ENCODE measurements at regions not wholly inside any gene's neighbourhood (a gene's known extent, or its start where the extent isn't known, plus 50 kb on each side); places are given as distances from the start of the nearest gene placed in this dataset.

DNA sequence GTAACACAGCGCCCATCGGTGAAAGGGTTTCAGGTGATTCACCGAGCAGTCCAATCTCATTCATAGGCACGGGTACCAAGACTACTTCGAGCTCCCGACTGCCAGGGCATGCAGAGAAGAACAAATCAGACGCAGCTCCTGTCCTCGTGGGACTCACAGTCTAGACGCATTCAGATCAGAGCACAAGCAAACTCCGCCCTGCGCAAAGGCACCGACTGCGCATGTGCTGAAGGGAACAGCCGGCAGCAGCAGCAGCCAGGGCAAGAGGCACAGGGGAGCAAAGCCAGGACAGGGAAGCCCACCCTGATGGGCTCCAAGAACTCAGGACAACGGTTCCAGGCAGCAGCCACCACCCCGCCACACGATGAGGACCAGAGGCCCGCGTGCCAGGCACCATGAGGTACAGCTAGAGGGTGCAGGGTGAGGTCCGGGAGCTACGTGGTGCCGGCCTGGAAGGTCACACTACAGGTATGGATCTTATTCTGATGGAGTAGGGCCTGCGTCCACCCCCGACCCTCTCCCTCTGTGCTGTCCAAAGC lies 315.7 kb downstream of the FOXL1 start:
- no peak for DNase-seq

DNA sequence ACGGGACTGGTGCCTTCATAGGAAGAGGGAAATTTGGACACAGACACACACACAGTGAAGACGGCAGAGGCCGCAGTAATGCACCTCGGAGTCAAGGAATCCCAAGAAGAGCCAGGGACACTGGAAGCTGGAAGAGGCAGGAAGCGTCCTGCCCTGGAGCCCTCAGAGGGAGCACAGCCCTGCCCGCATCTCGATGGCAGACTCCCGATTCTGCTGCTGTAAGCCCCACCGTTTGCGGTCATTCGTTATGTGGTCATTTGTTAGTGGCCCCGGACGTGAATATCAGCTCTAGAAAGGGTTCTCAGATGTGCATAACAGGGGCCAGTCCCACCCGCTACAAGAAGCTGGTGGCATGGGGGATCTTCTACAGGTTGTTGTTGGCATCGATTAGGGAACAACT lies 316.6 kb downstream of the FOXL1 start:
- no peak for DNase-seq

DNA sequence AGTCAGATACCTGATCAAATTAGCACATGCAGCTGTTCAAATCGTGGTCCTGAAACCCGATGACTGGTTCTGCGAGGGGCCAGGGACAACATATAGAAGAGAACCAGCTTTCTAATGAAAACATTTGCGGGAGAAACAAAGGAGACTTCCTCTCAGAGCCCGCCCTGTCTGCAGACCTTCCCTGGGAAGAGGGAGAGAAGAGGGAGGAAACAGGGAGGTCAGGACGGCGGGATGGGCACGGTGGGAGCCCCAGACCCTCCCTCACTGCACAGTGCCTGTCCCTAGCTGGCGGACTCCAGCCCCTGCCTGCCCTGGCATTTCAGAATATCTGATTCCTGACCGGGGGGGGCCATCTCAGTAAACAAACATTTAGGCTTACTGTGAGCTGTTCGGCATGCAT lies 317.3 kb downstream of the FOXL1 start:
- no peak for DNase-seq

DNA sequence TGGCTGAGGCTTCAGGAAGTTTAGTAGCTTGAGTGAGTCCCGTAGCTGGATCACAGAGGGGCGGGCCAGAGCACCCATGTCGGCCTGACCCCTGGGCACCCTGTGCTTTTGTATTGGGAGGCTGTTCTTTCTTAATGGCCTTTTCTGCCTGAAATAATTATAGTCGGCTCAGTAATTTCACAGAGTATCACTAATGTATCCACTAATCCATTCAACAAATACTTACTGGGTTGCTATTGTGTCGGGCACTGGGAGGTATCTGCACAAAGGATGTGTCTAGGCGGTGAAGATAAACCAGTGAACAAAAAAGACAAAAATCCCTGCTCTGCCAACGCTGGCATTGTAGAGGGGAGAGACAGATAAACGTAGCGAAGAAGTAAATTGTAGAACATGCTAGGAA lies 318.6 kb downstream of the FOXL1 start:
- no peak for DNase-seq

DNA sequence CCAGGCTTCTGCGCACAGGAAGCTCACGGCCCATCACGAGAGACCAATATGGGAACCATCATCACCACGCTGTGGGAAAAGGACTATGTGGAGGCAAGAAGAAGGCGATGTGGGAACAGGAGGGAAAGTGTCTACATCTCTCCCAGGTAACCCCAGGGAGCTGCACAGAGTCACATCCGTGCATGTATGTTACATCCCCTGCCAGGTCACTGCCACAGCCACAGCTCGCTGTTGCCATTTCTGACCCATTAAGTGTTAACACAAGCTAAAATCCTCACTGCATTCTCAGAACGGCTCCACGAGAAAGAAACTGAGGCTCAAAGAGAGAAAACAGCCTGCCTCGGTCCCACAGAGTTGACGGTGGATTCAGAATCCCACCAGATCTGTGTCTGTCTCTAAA lies 319.1 kb downstream of the FOXL1 start:
- no peak for DNase-seq

DNA sequence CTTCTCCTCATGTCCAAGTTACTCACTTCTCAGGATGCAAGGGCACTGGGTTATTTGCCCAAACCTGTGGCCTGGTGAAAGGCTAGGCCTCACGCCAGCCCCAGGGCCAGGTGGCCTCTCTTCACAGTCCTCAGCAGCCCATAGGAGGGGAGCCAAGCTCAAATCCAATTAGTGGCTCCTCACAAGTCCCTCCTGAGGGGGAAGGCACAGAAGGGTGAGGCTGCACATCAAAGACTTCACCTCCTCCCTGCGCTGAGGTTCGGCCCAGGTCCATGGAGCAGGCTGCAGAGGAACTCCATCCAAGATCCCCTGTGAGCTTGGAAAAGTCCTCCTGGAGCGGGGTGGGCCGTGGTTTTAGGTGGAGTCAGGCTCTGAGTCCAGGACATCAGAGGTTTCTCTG lies 320.0 kb downstream of the FOXL1 start:
- DNase-seq: no peak

DNA sequence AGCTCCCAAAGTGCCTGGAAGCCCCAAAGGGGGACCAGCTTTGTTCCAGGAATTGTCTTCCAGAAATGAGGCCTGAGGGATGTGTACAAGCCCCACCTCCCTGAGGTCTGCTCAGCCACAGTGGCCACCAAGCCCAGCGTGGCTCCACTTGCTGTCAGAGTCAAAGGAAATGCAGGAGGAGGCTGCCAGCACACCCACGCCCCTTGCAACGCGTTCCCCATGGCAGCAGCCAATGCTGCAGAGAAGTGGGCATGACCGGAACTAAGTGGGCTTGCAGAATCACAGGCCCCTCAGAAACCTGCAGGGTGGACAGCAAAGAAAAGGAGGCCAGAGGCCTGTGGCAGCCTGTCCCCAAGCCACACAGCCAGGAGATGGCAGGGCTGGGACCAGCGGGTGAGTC lies 320.8 kb downstream of the FOXL1 start:
- no peak for DNase-seq

DNA sequence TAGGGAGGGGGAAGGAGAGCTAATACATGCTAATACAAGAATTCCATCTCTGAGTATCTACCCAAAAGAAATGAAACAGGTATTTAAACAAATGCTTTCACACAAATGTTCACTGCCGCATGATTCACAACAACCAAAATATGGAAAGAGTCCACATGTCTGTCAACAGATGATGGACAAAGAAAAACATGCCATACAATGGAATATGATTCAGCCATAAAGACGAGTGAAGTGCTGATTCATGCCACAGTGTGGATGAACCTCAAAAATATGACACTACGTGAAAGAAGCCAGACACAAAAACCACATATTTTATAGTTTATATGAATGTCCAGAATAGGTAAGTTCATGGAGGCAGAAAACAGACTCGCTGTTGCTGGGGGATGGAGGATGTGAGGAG lies 321.4 kb downstream of the FOXL1 start:
- DNase-seq: peak; percentile 8

DNA sequence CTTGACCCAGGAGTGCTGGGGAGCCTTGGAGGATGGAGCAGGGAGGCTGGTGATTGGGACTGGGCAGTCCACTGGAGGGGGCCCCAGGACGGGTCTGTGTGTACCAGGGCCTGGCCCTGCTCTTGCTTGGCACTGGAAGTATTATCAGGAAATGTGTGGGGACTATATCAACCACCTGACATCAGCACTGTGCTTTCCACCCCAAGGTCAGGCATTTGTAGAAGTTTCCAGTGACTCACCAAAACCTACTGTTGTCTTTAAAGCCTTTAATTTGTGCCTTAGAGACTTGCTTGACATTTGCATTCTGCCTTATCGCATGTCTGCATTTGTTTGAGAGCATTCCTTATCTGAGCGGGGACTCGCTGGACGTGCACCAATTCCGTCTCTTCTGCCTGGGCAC lies 323.1 kb downstream of the FOXL1 start:
- peak; percentile 34 for DNase-seq

DNA sequence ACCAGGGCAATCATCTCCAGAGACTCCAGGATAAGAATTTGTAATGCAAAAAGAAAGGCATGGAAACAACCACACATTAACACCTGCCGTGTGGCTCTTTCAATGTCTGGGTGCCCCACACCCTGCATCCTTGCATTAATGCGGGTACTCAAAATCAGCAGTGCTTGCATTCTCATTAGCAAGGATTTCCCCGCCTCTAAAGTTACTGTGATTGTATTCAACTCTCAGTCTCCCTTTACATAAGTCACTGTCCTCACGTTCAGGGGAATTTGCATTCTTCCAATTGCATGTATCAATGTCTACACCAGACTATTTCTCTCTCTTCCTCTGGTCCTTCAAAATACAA lies 324.3 kb downstream of the FOXL1 start:
- no peak for DNase-seq

DNA sequence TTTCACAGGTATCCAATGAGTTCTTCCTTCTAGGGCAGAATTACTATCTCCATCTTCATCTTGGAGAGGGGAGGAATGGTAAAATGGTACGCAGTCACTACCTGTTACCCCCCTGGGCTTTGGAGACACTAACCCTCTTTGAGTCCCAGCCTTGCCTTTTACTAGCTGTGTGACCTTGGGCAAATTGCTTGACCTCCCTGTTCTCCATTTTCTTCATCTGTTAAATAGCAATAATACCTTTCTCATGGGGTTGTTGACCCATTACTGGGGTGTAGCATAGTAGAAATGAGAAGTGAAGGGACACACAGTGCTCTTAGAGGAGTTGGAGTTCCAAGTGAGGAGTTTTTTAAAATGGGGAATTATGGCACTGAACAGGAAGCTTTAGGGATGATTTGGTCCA lies 324.7 kb downstream of the FOXL1 start:
- no peak for DNase-seq

DNA sequence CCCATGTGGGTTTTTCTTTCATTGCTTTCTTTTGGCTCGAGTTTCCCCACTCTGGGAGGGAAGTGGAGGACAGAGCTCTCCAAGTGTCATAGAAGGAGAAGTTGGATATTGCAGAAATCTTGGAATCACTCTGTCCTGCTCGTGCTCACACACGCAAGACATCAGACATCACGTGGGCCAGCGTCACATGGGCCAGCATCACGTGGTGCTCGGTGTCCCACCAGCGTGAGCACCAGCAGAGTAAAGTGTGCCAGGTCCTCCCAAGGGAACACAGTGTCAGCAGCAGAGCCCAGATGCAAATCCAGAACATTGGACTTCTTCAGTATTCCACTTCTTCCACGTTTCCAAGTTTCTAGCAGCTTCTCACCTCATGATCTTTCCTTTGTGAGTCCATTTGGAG lies 327.0 kb downstream of the FOXL1 start:
- no peak for DNase-seq

DNA sequence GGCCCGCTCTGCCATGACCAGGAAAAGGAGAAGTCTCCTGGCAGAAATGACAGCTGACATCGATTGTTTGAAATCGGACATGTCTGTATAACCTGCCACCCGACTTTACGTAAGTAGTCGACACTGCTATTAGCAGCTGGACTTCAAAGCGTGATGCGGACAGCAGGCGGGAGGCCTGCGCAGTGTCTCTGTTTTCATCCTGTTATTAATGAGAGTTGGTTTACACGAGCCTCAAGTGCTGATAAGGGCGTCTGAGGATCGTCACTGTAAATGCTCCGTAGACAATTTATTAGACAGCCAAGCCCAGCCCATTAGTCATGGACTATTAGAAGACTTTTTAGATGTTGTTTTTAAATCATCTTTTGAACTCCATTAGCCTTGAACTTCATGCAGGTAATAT lies 328.3 kb downstream of the FOXL1 start:
- DNase-seq: no peak

DNA sequence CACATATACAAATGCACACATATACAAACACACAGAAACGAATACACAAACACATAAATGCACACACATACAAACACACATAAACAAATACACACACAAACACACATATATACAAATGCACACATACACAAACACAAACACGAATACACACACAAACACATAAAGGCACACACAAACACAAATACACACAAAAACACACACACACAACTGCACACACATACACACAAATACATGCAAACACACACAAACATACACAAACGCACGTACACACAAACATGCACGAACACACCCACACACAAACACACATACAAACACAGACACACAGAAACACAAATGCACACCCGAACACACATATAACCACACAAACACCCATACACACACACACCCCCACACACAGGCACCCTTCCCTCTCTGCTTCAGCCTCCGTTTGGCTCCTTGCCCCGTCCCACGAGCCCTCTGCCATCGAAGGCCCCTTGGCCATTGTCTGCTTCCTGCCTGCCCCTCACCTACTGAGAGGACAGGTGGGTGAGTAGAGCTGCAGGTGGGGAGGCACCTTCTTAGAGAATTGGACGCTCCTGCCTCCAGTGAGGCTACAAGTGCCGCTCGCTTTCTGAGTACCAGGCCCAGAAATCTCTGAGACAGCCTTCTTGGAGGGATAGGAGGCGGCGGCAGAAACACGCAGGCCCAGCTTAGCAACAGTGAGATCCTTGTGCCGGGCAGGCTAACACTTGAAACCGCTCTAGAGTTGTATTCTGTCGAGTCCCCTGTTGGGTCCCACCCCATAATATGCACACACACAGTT lies 331.2 kb downstream of the FOXL1 start:
- no peak for DNase-seq

DNA sequence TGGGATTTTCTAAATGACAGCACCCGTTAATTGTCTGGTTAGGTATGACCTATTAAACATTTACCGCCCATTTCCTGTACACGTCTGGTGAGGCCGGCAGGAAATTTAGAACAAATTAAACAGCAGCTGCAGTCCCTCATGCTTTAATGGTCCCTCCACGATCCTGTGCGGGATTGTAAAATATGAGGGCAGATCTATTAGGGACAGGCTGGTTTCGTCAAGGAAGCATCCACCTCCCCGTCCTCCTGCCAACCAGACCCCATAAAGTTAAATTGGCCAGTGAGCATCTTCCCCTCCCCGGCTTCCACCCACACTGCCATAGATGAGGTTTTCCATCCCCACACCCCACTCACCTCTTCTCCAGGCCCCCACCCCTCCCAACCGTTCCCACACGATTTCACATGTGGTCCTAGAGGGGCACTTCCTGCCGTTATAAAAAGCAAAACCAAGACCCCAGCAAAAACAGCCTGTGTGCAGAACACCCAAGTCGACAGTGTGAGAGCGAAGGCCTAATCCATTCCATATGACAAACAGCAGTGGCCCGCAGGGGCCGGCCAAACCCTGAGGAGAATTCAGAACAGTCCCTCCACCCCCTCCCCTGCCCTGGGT lies 331.9 kb downstream of the FOXL1 start:
- no peak for DNase-seq

DNA sequence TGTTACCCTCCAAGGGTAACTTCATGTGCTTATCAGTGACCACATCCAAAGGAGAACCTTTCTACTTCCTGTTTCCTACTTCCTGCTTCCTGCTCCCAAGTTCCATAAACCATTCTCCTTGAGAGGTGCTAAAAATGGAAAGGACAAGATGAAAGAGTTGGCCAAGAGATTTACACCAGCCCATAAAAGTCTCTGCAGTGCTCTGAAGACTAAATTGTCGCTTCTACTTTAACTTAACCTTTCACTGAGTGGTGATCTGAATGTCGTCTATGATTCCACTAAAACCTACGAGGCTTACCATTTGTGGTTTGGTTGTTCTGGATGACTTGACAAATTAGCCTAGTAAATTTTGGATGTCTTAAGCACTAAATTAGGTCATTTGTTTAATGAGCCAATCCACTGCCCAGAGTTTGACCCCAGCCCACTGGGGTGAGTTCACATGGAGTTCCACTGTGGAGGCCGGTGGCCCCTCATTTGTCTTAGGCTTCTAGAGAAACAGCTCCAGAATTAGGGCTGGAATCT lies 333.1 kb downstream of the FOXL1 start:
- DNase-seq: no peak

DNA sequence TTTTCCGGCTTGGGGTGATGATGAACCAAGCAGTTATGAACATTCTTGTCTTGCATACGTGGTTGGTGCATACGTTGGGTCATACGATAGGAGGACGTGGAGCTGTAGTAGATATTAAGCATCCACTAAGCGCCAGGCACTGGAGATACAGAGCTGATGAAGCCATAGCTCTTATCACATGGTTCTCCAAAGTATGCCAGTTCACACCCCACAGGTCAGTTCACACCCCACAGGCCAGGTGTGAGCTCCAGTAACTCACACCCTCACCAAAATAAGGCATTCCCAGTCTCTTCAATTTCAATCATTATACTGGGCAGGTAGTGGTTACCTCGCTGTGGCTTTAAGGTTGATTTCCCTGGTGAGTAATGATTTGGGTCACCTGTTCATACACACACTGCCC lies 335.5 kb downstream of the FOXL1 start:
- no peak for DNase-seq

DNA sequence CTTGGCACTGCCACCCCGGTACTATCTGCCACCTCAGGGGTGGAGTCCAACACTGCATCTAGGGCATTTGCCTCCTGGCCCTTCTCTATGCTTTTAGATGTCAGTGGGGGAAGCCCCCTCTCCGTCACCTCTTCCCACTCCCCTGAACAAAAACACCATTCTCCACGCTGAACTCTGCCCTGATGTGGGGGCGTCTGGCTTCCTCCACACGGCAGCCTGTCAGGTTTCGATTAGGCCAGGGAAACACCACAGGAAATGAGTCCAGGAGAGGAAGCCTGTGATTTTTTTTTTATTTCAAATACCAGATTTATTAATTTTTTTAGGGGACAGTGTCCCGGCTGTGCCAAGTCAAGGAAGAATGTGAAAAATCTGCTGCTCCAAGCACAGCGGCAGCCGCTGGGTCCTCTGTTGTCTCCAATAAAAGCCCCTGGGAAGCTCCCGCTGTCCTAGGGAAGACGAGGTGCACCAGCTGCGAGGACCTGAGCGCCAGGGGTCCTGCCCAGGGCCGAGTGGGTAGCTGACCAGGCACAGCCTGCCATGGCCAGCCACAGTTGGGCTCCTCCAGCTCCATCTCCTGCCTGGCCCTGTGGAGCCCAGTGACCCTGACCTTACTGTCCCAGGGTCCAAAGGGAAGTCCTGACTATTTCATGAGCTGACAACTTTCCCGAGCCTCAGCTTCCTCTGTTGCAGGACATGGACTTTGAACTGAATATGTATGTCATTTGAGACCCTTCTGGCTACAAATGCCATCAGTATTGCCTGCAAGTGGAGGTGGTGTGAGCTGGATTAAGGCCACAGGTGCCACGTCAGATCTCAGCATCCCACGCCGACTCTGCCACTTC lies 336.7 kb downstream of the FOXL1 start:
- DNase-seq: no peak

DNA sequence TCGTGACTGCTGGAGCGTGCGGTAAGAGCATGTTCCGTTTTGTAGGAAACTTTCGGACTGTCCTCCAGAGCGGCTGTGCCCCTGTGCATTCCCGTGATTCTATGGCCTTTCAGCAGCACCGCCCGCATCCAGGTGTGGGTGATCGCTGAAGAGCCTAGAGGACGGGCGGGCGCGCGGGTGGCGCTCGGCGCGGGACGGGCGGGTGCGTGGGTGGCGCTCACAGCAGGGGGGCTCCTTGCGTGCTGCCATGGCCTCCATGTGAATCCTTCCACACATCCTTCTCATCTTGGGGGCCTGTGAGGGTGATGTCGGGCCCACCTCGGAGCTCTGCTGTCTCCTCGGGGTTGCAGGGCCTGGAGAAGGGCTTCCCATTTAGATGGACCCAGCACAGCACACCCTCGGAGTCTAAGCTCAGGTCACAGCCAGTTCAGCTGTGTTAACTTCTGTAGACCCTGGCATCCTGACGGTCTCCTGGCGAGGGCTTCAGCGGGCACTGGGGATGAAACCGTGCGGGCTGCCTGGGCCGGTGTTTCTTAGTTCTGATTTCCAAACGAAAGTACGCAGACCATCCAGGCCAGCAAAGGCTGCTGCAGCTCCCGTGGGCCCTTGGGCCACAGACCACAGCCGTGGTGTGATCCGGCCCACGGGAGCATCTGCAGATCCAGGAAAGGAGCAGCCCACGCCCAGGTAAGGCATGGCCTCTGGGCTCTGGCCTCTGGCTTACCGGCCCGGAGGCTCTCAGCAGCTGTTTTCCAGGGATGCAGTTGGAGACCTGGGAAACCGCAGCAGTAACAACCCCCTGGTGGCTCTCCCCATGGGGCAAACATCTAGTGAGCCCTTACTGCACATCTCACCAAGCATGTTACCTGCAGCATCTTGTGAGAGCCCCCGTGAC lies 339.4 kb downstream of the FOXL1 start:
- DNase-seq: no peak

DNA sequence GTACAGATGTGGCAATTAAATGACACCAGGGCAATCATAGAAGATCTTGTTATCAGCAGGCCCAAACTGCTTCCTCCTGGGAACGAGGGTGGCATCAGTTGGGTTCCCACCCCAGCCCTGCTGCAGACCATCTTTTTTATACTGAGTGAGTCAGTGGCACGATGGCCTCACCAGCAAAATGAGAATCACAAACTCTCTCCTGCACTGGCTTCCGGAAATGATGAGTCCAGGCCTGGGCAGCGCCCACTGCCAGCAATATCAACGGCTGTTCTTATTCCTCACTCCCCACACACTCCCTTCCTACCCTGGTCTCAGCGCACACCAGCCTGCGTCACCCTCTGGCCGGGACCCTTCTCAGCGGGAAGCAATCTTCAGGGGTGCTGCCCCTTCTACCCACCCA lies 340.3 kb downstream of the FOXL1 start:
- no peak for DNase-seq

DNA sequence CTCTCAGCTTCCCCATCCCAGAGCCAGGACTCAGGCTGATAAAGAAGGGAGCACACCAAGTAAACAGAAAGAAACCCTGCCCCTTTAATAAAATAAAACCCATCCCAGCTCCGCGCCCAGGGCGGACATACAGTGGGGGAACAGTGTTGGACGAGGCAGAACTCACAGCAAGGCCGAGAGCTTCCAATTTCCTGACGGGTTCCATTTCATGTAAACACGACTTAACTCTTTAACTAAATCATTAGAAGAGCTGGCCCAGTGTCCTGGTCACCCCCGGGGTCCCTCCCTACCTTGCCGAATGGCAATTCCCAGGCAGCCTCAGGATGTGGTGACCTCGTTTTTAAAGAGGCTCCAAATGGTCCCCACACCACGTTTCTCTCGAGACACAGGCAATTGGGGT lies 340.7 kb downstream of the FOXL1 start:
- DNase-seq: no peak

DNA sequence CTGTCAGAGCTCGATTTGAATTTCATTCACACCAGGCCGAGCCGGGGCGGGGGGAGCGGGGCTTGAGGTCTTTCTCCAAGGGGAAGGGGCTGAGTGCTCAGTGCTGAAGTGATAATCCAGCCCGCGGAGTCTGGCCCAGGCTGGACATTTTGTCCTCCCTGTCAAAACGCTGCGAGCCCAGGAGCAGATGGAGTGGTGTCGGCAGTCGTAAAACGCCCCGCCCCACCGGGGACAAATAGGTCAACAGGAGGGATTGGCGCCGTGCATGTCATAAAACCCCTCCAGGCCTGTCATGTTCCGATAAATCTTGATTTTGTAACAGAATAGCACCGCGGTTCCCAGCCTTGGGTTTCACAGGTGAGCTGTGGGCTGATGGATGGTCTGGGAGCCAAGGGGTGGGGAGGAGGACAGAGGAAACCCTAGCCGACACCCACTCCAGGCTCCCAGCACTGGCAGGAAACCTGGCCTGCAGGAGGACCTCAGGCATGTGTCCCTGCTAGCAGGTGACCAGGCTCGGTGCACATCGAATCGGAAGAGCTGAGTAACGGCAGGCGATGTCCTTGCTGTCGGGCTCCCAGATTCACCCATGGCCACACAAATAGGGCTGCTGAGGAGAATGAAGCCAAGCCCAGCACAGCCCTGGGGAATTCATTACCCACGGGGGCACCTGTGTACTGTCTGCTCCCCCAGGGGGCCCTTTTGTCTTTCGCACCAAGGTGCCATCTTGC lies 341.4 kb downstream of the FOXL1 start:
- DNase-seq: no peak

Measured in amniotic stem cell (primary cell).